GM03348 (cell line): ENCODE measurements at regions not wholly inside any gene's neighbourhood (a gene's known extent, or its start where the extent isn't known, plus 50 kb on each side); places are given as distances from the start of the nearest gene placed in this dataset.
"Not testable (repeated sequence)": the region's sequence is repeated elsewhere in the genome, so short reads cannot be mapped to it uniquely, and the experiment has no call there.

Experiments
- DNase-seq: peaks from one replicate; pipeline ENCODE4 v3.0.0; 2012; ENCODE audit warnings: low spot score

GRCh38 chr2:125596612-125597011 lies 1059.3 kb upstream of the GYPC start:
- no peak for DNase-seq

GRCh38 chr2:125615438-125615837 lies 1040.5 kb upstream of the GYPC start:
- no peak for DNase-seq

- DNase-seq, result no peak
These were observed 1025.6 kb upstream of the GYPC start for GRCh38 chr2:125630377-125630776.

- DNase-seq, result no peak
These were observed 1021.3 kb upstream of the GYPC start for GRCh38 chr2:125634662-125635061.

GRCh38 chr2:125638345-125638744 lies 1017.6 kb upstream of the GYPC start:
- no peak for DNase-seq

- no peak for DNase-seq
These were observed 1013.9 kb upstream of the GYPC start for GRCh38 chr2:125642032-125642431.

- no peak for DNase-seq
These were observed 1012.8 kb upstream of the GYPC start for GRCh38 chr2:125643128-125643527.

- no peak for DNase-seq
These were observed 1012.4 kb upstream of the GYPC start for GRCh38 chr2:125643585-125643984.

GRCh38 chr2:125644257-125644656 lies 1011.7 kb upstream of the GYPC start:
- DNase-seq, result no peak

- no peak for DNase-seq
These were observed 1003.7 kb upstream of the GYPC start for GRCh38 chr2:125652280-125652679.

GRCh38 chr2:125654226-125654625 lies 1001.7 kb upstream of the GYPC start:
- DNase-seq, result no peak

GRCh38 chr2:125656190-125656589 lies 999.8 kb upstream of the GYPC start:
- no peak for DNase-seq

- DNase-seq, result no peak
These were observed 997.4 kb upstream of the GYPC start for GRCh38 chr2:125658583-125658982.

- DNase-seq, result not testable (repeated sequence)
These were observed 995.6 kb upstream of the GYPC start for GRCh38 chr2:125660369-125660768.

GRCh38 chr2:125667630-125668029 lies 988.3 kb upstream of the GYPC start:
- no peak for DNase-seq

- DNase-seq, result no peak
These were observed 976.1 kb upstream of the GYPC start for GRCh38 chr2:125679903-125680302.

- no peak for DNase-seq
These were observed 975.1 kb upstream of the GYPC start for GRCh38 chr2:125680809-125681208.

GRCh38 chr2:125681576-125681975 lies 974.4 kb upstream of the GYPC start:
- DNase-seq, result no peak

- no peak for DNase-seq
These were observed 973.8 kb upstream of the GYPC start for GRCh38 chr2:125681976-125682805.

GRCh38 chr2:125684256-125684655 lies 971.7 kb upstream of the GYPC start:
- no peak for DNase-seq

GRCh38 chr2:125684932-125685331 lies 971.0 kb upstream of the GYPC start:
- DNase-seq, result no peak

GRCh38 chr2:125696560-125696959 lies 959.4 kb upstream of the GYPC start:
- DNase-seq, result no peak

- DNase-seq, result no peak
These were observed 957.7 kb upstream of the GYPC start for GRCh38 chr2:125698280-125698679.

GRCh38 chr2:125701070-125701469 lies 954.9 kb upstream of the GYPC start:
- DNase-seq, result no peak
